ENCODE measurements at regions not wholly inside any gene's neighbourhood (a gene's known extent, or its start where the extent isn't known, plus 50 kb on each side); places are given as distances from the start of the nearest gene placed in this dataset.

DNA sequence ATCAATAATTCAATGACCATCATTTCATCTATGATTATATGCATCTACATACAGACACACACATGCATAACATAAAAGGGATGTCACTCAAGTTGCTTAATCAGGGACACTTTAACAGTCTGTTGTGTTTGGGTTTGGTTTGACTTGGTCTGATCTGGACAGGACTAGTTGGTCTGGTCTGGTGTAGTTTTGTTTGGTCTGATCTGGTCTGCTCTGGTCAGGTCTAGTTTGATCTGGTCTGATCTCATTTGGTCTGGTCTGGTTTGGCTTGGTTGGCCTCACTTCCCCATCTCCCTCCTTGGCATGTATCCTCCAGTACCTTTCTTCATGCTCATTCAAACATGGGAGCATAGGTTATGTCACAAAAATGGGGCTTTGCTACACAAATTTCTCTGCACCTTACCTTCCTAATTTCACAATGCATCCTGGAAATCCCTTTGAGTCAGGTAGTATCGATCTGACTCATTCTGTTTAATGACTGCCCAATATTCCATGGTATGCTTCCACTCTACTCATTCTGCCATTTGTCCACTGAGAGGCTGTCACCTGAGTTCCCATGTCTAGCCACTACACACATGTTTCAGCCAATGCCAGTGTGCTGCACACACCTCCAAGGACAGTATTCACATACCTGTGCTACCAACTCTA lies 73.0 kb upstream of the TPM1 start:
- H3K27ac ChIP-seq: no peak overlapping the region
- TF ChIP-seq ZFX (IDR thresholded peaks at IDR 0.05; ENCODE audit: borderline replicate concordance): no peak
- TF ChIP-seq, protein P1, sequence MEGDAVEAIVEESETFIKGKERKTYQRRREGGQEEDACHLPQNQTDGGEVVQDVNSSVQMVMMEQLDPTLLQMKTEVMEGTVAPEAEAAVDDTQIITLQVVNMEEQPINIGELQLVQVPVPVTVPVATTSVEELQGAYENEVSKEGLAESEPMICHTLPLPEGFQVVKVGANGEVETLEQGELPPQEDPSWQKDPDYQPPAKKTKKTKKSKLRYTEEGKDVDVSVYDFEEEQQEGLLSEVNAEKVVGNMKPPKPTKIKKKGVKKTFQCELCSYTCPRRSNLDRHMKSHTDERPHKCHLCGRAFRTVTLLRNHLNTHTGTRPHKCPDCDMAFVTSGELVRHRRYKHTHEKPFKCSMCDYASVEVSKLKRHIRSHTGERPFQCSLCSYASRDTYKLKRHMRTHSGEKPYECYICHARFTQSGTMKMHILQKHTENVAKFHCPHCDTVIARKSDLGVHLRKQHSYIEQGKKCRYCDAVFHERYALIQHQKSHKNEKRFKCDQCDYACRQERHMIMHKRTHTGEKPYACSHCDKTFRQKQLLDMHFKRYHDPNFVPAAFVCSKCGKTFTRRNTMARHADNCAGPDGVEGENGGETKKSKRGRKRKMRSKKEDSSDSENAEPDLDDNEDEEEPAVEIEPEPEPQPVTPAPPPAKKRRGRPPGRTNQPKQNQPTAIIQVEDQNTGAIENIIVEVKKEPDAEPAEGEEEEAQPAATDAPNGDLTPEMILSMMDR (IDR thresholded peaks at IDR 0.05): no peak

DNA sequence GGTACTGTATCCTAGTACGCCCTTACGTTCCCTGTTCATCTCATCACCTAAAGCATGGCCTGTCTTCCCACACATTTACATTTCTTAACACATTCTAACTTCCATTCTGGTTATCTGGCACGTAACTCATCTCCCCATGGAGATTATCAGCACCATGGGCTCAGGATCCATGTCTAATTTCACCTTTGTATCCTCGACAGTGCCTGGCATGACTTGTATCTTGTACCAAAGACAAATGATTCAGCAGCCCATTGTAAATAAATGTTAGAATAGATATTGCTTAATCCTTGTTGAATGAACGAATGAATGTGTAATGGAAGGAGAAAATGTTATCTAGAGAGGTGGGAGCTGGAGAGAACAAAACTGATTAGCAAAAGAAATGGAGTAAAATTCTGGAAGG lies 69.7 kb upstream of the TPM1 start:
- no peak for TF ChIP-seq ZFX (IDR thresholded peaks at IDR 0.05; ENCODE audit: borderline replicate concordance)
- TF ChIP-seq, protein P1 (IDR thresholded peaks at IDR 0.05): no peak
- H3K27ac ChIP-seq: no peak overlapping the region

- H3K27ac ChIP-seq: no peak overlapping the region
Measured at GRCh38 chr15:62975515-62975914, 67.0 kb upstream of the TPM1 start.

DNA sequence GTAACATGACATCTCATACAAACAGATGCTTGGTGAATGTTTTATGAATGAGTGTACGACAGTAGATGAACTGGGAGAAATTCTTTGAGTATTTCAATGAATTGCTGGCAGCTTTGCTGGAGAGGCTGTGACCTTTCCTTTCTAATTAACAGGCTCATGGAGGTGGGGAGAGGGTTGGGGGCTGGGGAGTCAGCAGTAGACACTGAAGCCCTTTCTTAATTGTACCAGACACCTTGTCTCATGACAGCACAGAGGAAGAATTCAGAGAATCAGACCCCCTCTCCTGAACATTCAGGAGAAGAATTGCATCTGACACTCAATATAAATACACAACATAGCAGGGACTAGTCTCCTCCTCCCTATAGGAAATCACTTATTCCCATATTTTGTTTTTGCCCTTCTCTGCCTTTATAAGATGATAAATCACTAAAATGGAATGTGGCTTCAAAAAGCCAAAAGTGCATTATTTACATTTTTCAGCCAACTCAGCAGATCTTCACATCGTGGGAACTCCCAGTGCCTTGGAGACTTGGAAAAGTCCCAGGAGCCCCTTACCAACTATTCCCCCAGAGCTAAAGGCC lies 66.2 kb upstream of the TPM1 start:
- H3K27ac ChIP-seq: no peak overlapping the region
- TF ChIP-seq ZFX (IDR thresholded peaks at IDR 0.05; ENCODE audit: borderline replicate concordance): no peak
- TF ChIP-seq, protein P1 (IDR thresholded peaks at IDR 0.05): no peak

More at GRCh38 chr15:62975515-62975914, 67.0 kb upstream of the TPM1 start:
- no peak for TF ChIP-seq ZFX (IDR thresholded peaks at IDR 0.05; ENCODE audit: borderline replicate concordance)
- TF ChIP-seq, protein P1 (IDR thresholded peaks at IDR 0.05): no peak

DNA sequence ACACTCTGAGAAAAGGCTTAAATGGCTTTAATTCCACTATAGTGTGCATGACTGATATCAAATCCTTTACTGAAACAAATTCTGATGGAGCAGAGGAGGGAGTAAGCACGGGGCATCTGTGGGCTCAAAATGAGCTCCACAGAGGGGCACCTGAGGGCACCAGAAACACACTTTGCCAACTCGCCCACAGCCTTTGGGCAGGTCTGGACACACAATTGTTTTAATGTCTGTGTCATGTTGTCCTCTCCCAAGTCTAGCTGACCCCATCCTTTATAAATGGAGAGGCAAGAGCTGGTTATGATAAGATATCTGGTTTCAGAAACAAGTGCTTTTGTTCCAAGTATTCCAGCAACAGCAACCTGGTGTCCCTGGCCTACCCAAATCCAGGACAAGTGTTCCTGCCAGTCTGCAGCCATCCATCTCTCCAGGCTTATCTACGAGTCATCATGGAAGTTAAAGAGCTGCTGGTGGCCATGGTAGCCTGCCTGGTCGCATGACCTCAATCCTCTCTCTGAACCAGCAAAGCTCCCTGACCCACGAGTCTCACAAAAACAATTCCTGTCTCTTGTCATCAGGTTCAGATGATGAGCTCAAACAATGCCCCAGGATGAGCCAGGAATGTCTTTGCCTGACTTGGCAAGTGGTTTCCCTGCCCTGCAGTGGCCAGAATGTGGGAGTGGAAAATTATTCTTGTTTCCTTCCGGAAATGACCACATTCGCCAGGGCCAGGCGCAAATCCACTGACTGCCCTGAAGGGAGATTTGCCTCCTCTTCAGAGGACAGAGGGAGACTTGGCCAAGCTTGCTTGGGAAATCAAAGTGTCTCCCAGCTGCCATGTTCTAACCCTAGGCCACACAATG lies 64.4 kb upstream of the TPM1 start:
- H3K27ac ChIP-seq: no peak overlapping the region
- no peak for TF ChIP-seq ZFX (IDR thresholded peaks at IDR 0.05; ENCODE audit: borderline replicate concordance)
- TF ChIP-seq, protein P1 (IDR thresholded peaks at IDR 0.05): no peak

DNA sequence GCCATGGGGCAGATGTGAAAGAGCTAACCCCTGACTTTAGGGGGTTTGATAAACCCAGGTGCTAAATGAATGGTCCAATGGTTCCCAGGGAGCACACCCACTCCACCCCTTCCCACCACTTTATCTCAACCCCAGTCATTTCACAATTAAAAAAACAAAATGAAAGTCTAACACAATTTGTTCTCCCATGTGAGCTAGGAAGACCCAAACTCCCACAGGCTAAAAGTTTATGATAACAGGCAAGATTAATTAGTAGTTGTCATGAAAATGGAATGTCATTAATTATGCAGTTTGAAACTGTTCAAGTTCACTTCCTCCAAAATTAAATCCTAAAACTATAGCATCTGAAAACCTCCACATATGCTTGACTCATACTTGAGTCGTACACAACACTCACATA lies 63.3 kb upstream of the TPM1 start:
- no peak overlapping the region for H3K27ac ChIP-seq
- TF ChIP-seq ZFX (IDR thresholded peaks at IDR 0.05; ENCODE audit: borderline replicate concordance): no peak
- TF ChIP-seq, protein P1 (IDR thresholded peaks at IDR 0.05): no peak

GRCh38 chr15:62981071-62981470 lies 61.5 kb upstream of the TPM1 start:
- H3K27ac ChIP-seq: no peak overlapping the region
- TF ChIP-seq, protein P1 (IDR thresholded peaks at IDR 0.05): no peak
- TF ChIP-seq ZFX (IDR thresholded peaks at IDR 0.05; ENCODE audit: borderline replicate concordance): no peak

Data from 22Rv1 (cell line).